ENCODE measurements at regions not wholly inside any gene's neighbourhood (a gene's known extent, or its start where the extent isn't known, plus 50 kb on each side); places are given as distances from the start of the nearest gene placed in this dataset.

GRCh38 chr10:83978681-83979383, 160.5 kb upstream of the GHITM start:
- Histone ChIP-seq H3K9me3 (ENCODE audit: control insufficient read depth, low read depth, low read length) (no peaks in the 10 kb centered on the region), H3K4me2 (ENCODE audit: control insufficient read depth, extremely low read depth, insufficient read depth, low read depth, low read length) (no peak overlapping the region), H3K9ac (ENCODE audit: control insufficient read depth, extremely low read depth, insufficient read depth, low read length) (no peak overlapping the region), H3K27ac (ENCODE audit: control insufficient read depth, insufficient read depth, low read length) (no peak overlapping the region), H3K79me2 (ENCODE audit: control insufficient read depth, insufficient read depth, low read length) (no peaks in the 10 kb centered on the region), H3K4me3 (ENCODE audit: control insufficient read depth in 2 of 3, extremely low read depth in 1 of 3, insufficient read depth in 2 of 3, low read depth in 1 of 3, low read length in 3 of 3) (no peak overlapping the region), H3K9me1 (ENCODE audit: control insufficient read depth, extremely low read depth, insufficient read depth, low read length) (no peaks in the 10 kb centered on the region), H3K4me1 (ENCODE audit: control insufficient read depth, extremely low read depth, insufficient read depth, low read length) (peaks cover 9% of the 10 kb centered on the region), H3K36me3 (ENCODE audit: control insufficient read depth in 2 of 2, extremely low read depth in 1 of 2, insufficient read depth in 2 of 2, low read length in 2 of 2) (no peaks in the 10 kb centered on the region), H4K20me1 (ENCODE audit: control insufficient read depth, extremely low read depth, insufficient read depth, low read length) (no peaks in the 10 kb centered on the region), H3K27me3 (ENCODE audit: control insufficient read depth, extremely low read depth, insufficient read depth, low read length) (no peaks in the 10 kb centered on the region), H2AFZ (ENCODE audit: control insufficient read depth, low read length) (no peak overlapping the region)
- DNase-seq (ENCODE audit: low read depth, low spot score), result no peak
- TF ChIP-seq EZH2 (IDR thresholded peaks at IDR 0.05; ENCODE audit: low read length) (no peak), CTCF (optimal IDR thresholded peaks at IDR 0.05 in 1 of 3, IDR thresholded peaks at IDR 0.05 in 1 of 3, conservative IDR thresholded peaks at IDR 0.05 in 1 of 3; ENCODE audit: extremely low read depth in 1 of 3, insufficient read depth in 2 of 3, low read length in 3 of 3) (no peak)
- dilution Hi-C loops (cut with MboI; ENCODE audit: extremely low pct_ligation_motif_present, low sequenced_read_pairs), result no loop called here
- no peak for FAIRE-seq

- dilution Hi-C loops (cut with MboI; ENCODE audit: extremely low pct_ligation_motif_present, low sequenced_read_pairs), result no loop called here
- no peaks in the 10 kb centered on the region for H3K79me2 ChIP-seq (ENCODE audit: control insufficient read depth, insufficient read depth, low read length)
Observed at GRCh38 chr10:83982812-83983211, 156.5 kb upstream of the GHITM start.

More at GRCh38 chr10:83982812-83983211, 156.5 kb upstream of the GHITM start:
- TF ChIP-seq EZH2 (IDR thresholded peaks at IDR 0.05; ENCODE audit: low read length), result no peak
- Histone ChIP-seq H3K4me3 (ENCODE audit: control insufficient read depth in 2 of 3, extremely low read depth in 1 of 3, insufficient read depth in 2 of 3, low read depth in 1 of 3, low read length in 3 of 3) (no peak overlapping the region), H3K36me3 (ENCODE audit: control insufficient read depth in 2 of 2, extremely low read depth in 1 of 2, insufficient read depth in 2 of 2, low read length in 2 of 2) (no peaks in the 10 kb centered on the region), H2AFZ (ENCODE audit: control insufficient read depth, low read length) (no peak overlapping the region), H3K27ac (ENCODE audit: control insufficient read depth, insufficient read depth, low read length) (no peak overlapping the region), H3K9ac (ENCODE audit: control insufficient read depth, extremely low read depth, insufficient read depth, low read length) (no peak overlapping the region), H3K4me1 (ENCODE audit: control insufficient read depth, extremely low read depth, insufficient read depth, low read length) (peaks cover 11% of the 10 kb centered on the region), H3K9me1 (ENCODE audit: control insufficient read depth, extremely low read depth, insufficient read depth, low read length) (no peaks in the 10 kb centered on the region), H3K9me3 (ENCODE audit: control insufficient read depth, low read depth, low read length) (no peaks in the 10 kb centered on the region), H4K20me1 (ENCODE audit: control insufficient read depth, extremely low read depth, insufficient read depth, low read length) (no peaks in the 10 kb centered on the region), H3K4me2 (ENCODE audit: control insufficient read depth, extremely low read depth, insufficient read depth, low read depth, low read length) (no peak overlapping the region), H3K27me3 (ENCODE audit: control insufficient read depth, extremely low read depth, insufficient read depth, low read length) (no peaks in the 10 kb centered on the region)
- FAIRE-seq (no peak), DNase-seq (ENCODE audit: low read depth, low spot score) (no peak)

Data from keratinocyte (primary cell).